ENCODE measurements at regions not wholly inside any gene's neighbourhood (a gene's known extent, or its start where the extent isn't known, plus 50 kb on each side); places are given as distances from the start of the nearest gene placed in this dataset.

- H3K36me3 ChIP-seq (ENCODE audit: insufficient read depth), result no peaks in the 10 kb centered on the region
- H3K4me2 ChIP-seq, result no peak overlapping the region
- H2AFZ ChIP-seq (ENCODE audit: low read depth), result no peak overlapping the region
- H4K20me1 ChIP-seq (ENCODE audit: insufficient read depth), result no peaks in the 10 kb centered on the region
- H3K79me2 ChIP-seq (ENCODE audit: insufficient read depth, low read depth), result no peaks in the 10 kb centered on the region
- H3K27me3 ChIP-seq (ENCODE audit: insufficient read depth, low read depth), result no peaks in the 10 kb centered on the region
- TF ChIP-seq, protein P1, sequence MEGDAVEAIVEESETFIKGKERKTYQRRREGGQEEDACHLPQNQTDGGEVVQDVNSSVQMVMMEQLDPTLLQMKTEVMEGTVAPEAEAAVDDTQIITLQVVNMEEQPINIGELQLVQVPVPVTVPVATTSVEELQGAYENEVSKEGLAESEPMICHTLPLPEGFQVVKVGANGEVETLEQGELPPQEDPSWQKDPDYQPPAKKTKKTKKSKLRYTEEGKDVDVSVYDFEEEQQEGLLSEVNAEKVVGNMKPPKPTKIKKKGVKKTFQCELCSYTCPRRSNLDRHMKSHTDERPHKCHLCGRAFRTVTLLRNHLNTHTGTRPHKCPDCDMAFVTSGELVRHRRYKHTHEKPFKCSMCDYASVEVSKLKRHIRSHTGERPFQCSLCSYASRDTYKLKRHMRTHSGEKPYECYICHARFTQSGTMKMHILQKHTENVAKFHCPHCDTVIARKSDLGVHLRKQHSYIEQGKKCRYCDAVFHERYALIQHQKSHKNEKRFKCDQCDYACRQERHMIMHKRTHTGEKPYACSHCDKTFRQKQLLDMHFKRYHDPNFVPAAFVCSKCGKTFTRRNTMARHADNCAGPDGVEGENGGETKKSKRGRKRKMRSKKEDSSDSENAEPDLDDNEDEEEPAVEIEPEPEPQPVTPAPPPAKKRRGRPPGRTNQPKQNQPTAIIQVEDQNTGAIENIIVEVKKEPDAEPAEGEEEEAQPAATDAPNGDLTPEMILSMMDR (conservative IDR thresholded peaks at IDR 0.05; ENCODE audit: low read depth, low read length), result no peak
- no peak overlapping the region for H3K9ac ChIP-seq
- H3K4me1 ChIP-seq (ENCODE audit: low read depth, poor library complexity, severe bottlenecking), result no peaks in the 10 kb centered on the region
- H3K27ac ChIP-seq, result no peak overlapping the region
- H3K4me3 ChIP-seq (IDR thresholded peaks at IDR 0.05; ENCODE audit: insufficient read depth, low read depth, low read length), result no peak overlapping the region
Measured at GRCh38 chr13:74039154-74039553, 95.0 kb downstream of the KLF12 start.

- Histone ChIP-seq H3K4me3 (IDR thresholded peaks at IDR 0.05; ENCODE audit: insufficient read depth, low read depth, low read length) (no peak overlapping the region), H3K9ac (no peak overlapping the region), H3K79me2 (ENCODE audit: insufficient read depth, low read depth) (no peaks in the 10 kb centered on the region), H2AFZ (ENCODE audit: low read depth) (no peak overlapping the region), H3K4me1 (ENCODE audit: low read depth, poor library complexity, severe bottlenecking) (no peaks in the 10 kb centered on the region), H4K20me1 (ENCODE audit: insufficient read depth) (no peaks in the 10 kb centered on the region), H3K4me2 (no peak overlapping the region), H3K36me3 (ENCODE audit: insufficient read depth) (no peaks in the 10 kb centered on the region), H3K27ac (no peak overlapping the region), H3K27me3 (ENCODE audit: insufficient read depth, low read depth) (no peaks in the 10 kb centered on the region)
- TF ChIP-seq, protein P1 (conservative IDR thresholded peaks at IDR 0.05; ENCODE audit: low read depth, low read length), result no peak
Measured at GRCh38 chr13:74037762-74038161, 96.4 kb downstream of the KLF12 start.

DNA sequence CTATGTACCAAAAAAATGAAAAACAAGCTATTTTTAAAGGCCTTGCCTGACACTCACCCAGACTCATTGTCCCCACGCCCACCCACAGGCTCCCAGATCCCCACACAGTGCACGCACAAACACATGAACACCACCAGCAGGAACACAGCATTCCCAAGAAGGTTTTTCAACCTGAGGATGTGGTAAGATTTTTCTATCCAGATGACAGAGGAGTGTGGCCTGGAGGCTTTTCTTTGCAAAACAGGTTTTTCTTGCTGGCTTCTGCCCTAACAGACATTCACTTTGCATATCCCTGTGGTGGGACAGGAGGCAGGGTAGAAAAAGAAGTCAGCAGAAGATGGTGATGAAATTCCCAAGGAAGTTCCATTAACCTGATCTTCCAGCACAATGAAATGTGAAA, 97.8 kb downstream of the KLF12 start:
- Histone ChIP-seq H3K4me2 (no peak overlapping the region), H3K79me2 (ENCODE audit: insufficient read depth, low read depth) (no peaks in the 10 kb centered on the region)

DNA sequence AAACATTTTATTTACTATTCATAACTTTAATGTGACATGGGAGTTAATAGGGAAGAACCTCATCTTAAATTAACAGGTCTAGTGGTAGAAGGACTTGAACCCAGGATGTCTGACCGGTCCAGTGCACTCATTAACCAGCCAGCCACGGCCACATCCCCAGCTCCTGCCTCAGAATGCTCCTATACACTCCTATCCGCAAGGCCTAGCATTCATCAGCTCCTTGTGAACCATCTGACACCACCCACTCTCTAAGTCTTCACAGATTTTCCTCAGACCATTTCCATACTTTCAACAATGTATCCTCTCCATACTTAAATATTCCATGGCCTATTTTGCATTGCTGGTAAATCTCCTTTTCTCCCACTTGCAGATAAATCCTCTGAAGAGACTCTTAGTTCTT, 98.3 kb downstream of the KLF12 start:
- no peak overlapping the region for H3K4me2 ChIP-seq
- no peak overlapping the region for H3K27ac ChIP-seq
- H4K20me1 ChIP-seq (ENCODE audit: insufficient read depth), result no peaks in the 10 kb centered on the region
- H3K9ac ChIP-seq, result no peak overlapping the region
- H3K27me3 ChIP-seq (ENCODE audit: insufficient read depth, low read depth), result no peaks in the 10 kb centered on the region
- no peak overlapping the region for H3K4me3 ChIP-seq (IDR thresholded peaks at IDR 0.05; ENCODE audit: insufficient read depth, low read depth, low read length)
- no peak overlapping the region for H2AFZ ChIP-seq (ENCODE audit: low read depth)
- TF ChIP-seq, protein P1 (conservative IDR thresholded peaks at IDR 0.05; ENCODE audit: low read depth, low read length), result no peak
- H3K36me3 ChIP-seq (ENCODE audit: insufficient read depth), result no peaks in the 10 kb centered on the region
- no peaks in the 10 kb centered on the region for H3K79me2 ChIP-seq (ENCODE audit: insufficient read depth, low read depth)
- H3K4me1 ChIP-seq (ENCODE audit: low read depth, poor library complexity, severe bottlenecking), result no peaks in the 10 kb centered on the region

More for the DNA sequence above, 97.8 kb downstream of the KLF12 start:
- H3K36me3 ChIP-seq (ENCODE audit: insufficient read depth), result no peaks in the 10 kb centered on the region
- H4K20me1 ChIP-seq (ENCODE audit: insufficient read depth), result no peaks in the 10 kb centered on the region
- no peaks in the 10 kb centered on the region for H3K27me3 ChIP-seq (ENCODE audit: insufficient read depth, low read depth)
- H3K9ac ChIP-seq, result no peak overlapping the region
- TF ChIP-seq, protein P1 (conservative IDR thresholded peaks at IDR 0.05; ENCODE audit: low read depth, low read length), result no peak
- no peak overlapping the region for H3K27ac ChIP-seq
- no peak overlapping the region for H2AFZ ChIP-seq (ENCODE audit: low read depth)
- no peak overlapping the region for H3K4me3 ChIP-seq (IDR thresholded peaks at IDR 0.05; ENCODE audit: insufficient read depth, low read depth, low read length)
- H3K4me1 ChIP-seq (ENCODE audit: low read depth, poor library complexity, severe bottlenecking), result no peaks in the 10 kb centered on the region
